ENCODE measurements at regions not wholly inside any gene's neighbourhood (a gene's known extent, or its start where the extent isn't known, plus 50 kb on each side); places are given as distances from the start of the nearest gene placed in this dataset.

- TF ChIP-seq, protein P1, sequence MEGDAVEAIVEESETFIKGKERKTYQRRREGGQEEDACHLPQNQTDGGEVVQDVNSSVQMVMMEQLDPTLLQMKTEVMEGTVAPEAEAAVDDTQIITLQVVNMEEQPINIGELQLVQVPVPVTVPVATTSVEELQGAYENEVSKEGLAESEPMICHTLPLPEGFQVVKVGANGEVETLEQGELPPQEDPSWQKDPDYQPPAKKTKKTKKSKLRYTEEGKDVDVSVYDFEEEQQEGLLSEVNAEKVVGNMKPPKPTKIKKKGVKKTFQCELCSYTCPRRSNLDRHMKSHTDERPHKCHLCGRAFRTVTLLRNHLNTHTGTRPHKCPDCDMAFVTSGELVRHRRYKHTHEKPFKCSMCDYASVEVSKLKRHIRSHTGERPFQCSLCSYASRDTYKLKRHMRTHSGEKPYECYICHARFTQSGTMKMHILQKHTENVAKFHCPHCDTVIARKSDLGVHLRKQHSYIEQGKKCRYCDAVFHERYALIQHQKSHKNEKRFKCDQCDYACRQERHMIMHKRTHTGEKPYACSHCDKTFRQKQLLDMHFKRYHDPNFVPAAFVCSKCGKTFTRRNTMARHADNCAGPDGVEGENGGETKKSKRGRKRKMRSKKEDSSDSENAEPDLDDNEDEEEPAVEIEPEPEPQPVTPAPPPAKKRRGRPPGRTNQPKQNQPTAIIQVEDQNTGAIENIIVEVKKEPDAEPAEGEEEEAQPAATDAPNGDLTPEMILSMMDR (IDR thresholded peaks at IDR 0.05), result no peak
- no peak for TF ChIP-seq POLR2A (IDR thresholded peaks at IDR 0.05)
Observed at GRCh38 chr9:91056486-91056885, 254.9 kb downstream of the SYK start.

Measured in esophagus squamous epithelium (tissue), 4 donors.